NCI-H2029 (cell line): ENCODE measurements at regions not wholly inside any gene's neighbourhood (a gene's known extent, or its start where the extent isn't known, plus 50 kb on each side); places are given as distances from the start of the nearest gene placed in this dataset.
"Not testable (repeated sequence)": the region's sequence is repeated elsewhere in the genome, so short reads cannot be mapped to it uniquely, and the experiment has no call there.

Experiments
- DNase-seq: peaks from one replicate; lab custom pipeline; 2025; lab: John Stamatoyannopoulos, UW

DNA sequence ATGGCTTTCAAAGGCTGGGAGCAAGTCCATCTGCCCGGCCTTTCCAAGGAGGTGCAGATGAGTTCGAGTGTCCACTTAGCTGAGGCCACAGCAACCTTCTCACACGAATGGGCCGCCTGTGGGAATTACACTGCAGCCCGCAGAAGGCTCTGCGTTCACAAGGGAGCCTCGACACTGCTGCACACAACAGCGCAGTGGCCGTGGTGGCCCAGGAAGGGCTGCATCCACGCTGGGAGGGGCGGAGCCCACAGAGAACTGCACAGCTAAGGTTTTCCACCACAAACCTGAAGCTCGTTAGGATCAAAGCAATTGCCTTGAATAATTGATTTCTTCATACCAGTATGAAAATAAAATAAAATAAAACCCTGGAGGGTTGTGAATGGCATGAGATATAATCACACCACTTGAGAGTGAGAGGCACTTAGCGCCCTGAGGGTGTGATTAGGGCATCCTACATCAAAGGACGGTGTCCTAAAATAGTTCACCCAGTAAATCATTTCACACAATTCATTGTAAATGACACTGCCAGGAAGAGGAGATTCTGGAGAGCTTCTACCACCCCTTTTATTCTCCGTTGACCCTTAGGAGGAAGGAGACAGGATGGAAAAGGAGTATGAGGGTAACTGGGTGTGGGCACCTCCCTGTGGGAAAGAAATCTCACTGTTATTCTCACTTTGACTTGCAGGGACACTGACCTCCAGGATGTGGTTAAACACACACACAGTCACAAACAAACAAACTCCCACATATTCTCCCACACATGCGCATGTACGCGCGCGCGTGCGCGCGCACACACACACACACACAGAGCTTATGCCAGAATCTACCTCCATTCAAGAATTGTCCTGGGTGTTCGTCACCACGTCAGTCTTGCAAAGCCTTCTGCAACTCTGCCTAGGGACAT is 256.6 kb upstream of the ID2 start:
- no peak for DNase-seq

DNA sequence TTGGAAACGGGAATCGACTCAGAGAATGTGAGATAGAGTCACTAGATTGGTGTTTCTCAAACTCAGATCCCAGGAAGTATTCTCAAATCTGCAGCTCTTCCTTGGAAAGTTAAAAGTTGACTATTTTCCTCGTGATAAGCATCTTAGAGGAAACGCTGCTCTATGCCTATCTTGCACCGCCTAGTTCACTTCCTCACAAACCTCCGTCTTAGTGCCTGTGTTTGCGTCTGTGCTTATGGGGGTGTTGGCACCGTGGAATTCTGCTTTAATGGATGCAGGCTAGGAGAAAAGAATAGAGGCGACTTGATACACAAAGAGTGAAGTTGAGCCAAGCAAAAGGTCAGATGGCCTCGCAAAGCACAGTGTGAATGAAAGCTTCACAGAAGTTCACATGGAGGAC is 255.3 kb upstream of the ID2 start:
- no peak for DNase-seq

DNA sequence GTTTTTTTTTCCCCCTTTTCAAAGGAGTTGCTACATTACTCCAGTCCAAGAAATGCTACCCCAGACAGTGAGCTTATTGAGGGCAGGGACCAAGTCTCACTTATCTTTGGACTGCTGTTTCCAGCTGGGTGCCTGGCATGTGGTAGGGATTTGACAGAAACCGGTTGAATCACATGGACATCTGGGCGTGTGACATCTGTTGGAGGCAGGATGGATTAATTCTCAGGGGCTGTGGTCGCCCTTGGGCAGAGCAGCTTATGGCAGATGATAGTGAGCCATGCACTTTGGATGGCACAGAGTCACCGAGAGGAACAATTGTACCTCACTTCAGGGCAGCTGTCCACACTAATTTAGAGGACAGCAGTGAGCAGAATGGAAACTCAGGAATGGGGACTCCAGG is 254.6 kb upstream of the ID2 start:
- no peak for DNase-seq

DNA sequence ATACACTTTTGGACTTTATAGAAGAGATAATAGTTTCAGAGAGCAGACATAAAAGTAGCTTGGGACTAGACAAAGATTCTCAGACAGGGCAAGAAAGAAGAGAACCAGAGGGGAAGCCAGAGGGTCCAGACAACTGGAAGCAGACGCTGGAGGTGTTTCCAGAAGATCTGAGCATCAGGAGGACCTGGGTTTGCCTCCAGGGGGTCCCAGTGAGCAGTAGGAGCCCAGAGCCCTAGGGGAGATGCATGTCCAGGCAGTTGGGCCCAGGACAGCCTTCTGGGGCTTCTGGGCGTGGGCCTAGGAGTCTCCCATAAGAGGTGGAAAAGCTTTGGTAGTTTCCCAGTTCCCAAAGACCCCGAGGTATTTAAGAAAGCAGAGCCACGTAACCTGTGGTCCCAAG is 251.2 kb upstream of the ID2 start:
- no peak for DNase-seq

DNA sequence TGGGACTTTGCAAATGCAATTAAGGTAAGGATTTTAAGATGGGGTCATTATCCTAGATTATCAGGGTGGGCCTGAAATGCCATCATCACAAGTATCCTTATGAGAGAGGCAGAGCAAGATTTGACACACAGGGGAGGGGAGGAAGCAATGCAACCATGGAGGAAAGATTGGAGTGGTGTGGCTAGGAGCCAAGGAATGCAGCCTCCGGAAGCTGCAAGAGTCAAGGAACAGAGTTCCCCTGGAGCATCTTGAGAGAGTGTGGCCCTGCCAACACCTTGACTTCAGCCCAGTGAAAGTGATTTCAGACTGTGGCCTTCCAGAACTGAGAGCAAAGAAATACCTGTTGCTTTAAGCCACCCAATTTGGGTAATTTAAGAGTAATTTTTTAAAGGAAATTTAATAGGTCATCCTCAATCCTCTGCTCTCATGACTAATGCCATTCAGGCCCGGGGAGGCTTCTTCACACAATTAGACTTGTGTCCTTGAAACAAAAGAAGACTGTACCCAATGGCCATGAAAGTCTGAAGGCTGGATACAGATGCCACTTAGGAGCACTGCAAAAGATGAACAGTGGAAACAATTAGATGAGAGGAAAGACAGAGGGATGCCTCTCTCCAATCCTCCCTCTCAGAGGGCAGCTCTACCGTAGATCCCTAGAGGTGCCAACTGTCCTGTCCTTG is 250.3 kb upstream of the ID2 start:
- DNase-seq = no peak

DNA sequence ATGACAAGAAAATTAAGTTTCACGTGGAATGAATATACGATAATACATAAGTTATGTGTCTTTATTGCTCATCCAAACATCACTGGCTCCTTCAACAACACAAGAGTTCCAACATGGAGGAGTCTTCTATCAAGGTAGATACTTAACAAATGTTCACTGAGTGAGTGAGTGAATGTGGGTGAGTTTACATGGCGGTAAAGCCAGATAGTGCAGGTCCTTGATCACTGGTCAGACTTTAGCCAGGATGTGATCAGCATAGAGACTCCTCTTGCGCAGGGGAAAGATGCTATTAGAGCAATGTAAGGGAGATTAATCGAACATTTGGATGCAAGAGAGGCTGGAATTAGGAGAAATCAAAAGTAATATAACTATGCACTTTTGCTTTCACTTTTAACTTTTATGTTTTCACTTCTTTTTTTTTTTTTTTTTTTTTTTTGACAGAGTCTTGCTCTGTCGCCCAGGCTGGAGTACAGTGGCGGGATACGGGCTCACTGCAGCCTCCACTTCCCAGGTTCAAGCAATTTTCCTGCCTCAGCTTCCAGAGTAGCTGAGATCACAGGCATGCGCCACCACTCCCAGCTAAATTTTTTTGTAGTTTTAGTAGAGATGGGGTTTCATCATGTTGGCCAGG is 249.0 kb upstream of the ID2 start:
- DNase-seq = no peak

DNA sequence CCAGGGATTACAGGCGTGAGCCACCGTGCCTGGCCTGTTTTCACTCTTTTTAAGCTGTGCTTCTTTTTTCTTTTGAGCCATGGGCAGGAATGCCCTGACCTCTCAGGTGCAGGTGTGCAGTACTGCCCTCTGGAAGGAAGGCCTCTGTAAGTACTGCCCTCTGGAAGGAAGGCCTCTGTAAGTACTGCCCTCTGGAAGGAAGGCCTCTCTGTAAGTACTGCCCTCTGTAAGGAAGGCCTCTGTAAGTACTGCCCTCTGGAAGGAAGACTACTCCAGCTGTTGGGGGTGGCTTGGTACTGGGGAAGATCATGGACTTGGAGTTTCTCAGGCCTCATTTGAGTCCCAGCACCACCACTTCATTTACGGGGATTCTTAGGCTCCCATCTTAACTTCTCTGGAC is 248.5 kb upstream of the ID2 start:
- DNase-seq = no peak

DNA sequence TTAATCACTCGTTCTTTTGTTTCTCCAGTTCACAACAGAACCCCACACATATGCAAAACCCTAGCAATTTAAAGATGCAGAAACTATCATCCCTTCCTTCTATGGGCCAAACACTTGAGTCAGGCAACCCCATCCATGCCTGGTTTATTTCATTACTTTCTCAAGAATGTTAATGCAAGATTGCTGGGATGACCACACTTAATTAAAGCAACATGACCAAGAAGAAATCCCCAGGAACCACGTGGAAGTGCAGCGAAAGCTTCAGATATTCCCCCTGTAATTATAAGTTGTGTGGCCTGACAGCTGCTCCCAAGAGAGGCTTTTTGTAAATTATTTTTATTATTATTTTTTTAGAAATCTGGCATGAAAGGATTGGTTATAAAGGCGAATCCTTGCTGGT is 246.2 kb upstream of the ID2 start:
- no peak for DNase-seq

DNA sequence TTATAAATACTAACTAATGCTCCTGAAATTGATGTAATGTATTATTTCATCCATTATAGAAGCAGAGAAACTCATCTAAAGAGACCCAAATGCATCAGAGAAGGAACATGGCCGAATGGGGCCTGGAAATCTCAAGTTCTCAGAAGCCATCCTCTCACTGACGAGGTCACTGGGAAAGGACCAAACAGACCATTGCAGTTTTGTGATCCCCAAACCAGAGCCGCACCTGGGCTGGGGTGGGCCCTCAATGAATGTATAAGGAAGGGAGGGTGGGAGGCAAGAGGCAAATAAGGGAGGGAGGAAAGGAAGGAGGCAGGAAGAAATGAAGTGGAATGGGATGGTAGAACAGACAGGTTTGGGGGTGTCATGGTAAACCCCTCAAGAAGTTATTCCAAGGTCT is 245.3 kb upstream of the ID2 start:
- DNase-seq = no peak

DNA sequence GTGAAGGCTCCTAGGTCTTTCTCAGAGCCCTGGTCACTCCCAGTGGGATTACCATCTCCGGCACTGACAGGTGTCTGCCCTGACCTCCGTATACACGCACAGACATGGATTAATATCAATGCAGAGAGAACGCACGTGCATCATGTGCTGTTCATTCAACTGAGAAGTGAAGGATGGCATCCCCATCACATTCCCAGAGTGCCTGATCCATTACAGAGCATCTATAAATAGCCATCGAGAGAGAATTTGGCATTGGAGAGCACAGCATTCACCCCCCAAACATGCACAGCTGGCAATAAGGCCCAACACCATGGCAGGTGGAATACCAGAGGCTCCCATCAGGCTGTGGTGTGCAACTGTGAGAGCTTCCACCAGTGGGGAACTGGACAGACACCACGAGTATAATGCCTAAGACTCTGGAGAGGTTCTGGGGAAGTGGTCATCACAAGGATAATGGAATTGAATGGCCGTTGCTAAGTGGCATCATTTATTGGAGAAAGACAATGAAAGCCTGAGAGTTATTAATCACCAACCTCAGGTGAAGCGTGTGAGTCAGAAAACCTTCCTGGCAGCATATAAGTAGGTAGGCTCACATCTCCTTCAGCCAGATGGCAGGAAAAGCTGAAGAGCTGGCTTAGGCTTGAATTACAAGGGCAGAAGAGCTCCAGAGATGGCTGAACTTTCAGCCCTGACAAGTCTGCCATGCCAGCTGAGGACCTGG is 244.5 kb upstream of the ID2 start:
- no peak for DNase-seq

DNA sequence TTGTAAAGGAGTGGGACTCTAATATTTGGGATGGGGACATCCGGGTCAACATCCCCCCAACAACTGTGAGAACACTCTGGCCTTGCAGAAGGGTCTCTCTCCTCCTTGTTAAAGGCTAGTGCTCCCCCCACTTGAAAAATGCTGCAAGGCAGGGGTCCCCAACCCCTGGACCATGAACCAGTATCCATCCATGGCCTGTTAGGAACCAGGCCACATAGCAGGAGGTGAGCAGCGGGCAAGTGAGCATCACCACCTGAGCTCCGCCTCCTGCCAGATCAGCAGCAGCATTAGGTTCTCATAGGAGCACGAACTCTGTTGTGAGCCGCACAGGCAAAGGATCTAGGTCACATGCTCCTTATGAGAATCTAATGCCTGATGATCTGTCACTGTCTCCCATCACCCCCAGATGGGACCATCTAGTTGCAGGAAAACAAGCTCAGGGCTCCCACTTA is 243.9 kb upstream of the ID2 start:
- DNase-seq = no peak

DNA sequence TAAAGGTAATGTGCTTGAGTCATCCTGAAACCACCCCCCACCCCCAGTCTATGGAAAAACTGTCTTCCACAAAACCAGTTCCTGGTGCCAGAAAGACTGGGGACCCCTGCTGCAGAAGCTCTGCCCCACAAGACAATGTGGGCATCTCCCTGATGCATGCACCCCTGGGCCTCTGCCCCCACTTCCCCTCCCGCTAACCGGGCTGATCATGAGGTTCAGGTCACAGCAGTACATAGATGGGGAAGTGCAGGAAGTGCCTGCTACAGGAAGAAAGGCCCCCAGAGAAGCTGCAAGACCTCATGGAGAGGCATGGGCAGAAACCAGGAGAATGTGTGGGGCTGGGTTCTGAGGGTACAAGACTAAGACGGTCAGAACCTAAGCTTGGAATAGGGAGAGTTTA is 243.4 kb upstream of the ID2 start:
- DNase-seq = no peak

DNA sequence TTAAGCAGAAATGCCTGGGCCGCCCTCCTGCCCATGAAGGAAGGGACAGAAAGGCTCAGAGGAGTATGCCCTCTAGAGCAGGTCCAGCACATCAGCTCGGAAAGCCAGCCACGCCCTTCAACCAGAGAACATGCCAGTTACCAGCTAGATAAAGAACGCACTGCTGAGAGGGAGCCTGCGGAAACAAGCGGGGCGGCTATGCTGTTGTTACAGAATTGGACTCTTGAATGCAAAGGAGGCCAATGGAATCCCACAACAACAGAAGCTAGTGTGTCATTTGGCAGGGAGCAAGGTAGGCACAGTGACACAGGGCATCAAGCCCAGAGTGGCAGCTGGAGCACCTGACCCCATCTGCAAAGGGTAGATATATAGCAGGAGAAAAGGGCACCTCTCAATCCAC is 242.9 kb upstream of the ID2 start:
- peak; percentile 83 for DNase-seq

DNA sequence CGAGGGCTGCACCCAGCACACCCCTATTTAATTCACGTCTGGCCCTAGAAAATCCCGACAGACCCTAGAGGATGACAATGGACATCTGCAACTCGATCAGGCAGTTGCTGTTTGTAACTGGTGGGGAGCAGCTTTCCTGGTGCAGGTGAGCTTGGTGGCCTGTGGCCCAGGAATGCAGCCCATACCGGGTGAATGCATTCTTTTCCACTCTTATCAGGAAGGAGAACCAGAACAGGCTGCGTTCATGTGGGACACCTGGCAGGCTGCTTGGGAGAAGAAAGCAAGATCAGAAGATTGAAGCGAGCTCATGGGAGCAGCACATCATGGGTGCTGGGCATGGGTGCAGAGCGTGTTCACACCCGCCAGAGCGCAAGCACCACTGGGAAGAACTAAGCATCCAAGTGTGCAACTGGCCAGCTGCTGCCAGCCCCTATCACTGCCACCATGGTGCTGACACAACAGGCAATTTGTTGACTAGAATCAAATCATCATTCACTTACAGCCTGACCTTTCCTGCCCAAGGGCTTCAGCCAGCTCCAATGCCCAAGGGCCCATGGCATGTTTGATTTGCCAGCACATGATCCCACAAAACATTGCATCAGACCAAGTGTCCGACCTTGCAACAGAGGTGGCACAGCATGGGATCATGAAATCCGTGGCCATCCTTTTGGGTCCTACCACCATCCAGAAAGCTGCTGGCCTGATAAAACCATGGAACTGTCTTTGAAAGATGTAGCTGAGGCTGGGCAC is 241.7 kb upstream of the ID2 start:
- DNase-seq = no peak

DNA sequence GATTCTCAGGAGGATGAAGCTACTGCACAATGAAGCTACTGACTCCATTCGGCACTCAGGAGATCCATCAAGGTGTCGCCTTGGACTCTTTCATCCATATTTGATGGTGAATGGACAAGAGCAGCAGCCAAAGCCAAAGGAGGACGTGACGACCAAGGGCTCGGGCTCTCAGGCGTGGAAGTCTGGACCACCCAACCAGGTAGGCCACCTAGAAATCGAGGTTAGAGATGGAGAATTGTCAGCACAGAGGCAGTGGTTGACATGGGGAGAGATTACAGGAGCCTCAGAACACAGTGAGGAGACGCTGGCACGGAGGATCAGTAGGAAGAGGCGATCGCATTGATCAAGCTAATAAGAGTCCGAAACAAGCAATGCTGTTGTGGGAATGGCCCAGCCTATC is 240.5 kb upstream of the ID2 start:
- DNase-seq = no peak

DNA sequence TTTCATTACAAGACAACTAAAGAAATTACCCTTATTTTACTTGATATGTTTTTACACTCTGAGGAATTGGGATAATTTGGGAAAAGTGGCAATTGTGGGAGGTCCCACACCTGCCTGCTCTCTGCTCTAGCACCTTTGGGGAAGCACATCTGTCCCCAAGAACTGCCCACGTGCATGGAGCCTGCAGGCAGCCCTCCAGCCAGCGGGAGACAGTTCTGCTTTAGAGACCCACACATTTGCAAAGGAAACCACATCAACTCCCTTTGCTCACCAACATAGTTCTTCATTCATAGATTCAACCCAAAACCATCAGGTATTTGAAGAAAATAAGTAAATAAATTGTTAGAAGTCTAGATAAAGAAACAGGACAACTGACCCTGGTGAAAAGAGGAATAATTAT is 239.9 kb upstream of the ID2 start:
- no peak for DNase-seq

DNA sequence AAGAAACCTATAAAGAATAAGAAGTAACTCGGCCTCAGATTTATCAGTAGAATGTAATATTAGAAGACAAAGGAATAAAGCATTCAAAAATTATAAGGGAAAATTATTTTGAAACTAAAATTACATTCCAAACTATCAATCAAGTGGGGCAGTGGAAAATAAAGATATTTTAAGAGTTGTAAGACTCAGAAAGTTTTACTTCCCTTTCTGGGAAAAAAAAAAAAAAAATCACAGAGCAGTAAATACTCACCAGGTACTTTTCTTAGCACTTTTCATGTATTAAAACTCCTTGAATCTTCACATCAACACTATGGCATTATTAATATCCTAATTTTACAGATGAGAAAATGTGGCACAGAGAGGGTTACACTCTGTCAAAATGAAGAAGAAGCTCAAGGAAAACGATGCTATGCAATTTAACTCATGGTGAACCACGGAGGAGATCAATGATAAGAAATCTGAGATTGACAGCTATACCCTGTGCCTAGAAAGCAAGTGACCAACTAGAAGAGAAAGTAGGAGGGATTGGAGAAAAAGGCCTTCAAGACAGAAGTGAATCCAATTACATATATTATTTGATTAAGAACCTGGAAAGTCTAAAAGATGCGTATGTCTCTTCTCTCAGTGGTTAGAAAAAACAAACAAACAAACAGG is 238.9 kb upstream of the ID2 start:
- no peak for DNase-seq

DNA sequence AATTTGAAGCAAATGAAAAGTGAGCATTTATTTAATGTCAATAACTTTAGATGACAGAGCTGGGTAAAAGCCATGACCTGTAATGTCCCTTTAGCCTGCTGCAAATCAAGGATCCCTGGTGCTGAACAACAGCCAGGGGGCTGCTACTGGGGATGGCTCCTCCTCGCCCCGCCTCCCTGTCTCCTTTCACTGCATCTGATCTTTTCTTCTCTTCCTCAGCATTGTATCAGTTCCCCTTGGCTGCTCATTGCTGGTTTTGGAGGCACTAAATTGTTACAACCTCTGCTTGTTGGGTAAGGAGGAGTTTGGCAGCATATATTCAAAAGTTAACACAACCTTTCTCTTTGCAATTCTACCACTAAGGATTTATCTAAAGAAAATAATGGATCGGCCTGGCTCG is 236.3 kb upstream of the ID2 start:
- no peak for DNase-seq

DNA sequence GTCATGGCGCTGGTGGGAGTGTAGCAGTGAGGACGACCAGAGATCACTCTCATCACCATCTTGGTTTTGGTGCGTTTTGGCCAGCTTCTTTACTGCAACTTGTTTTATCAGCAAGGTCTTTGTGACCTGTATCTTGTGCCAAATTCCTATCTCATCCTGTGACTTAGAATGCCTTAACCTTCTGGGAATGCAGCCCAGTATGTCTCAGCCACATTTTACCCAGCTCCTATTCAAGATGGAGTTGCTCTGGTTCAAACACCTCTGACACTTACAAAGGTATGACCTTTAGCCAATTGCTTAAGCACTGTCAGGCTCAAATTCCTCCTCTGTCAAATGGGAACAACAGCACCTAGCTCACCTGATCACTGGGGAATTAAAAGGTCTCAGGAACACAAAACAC is 235.1 kb upstream of the ID2 start:
- DNase-seq = not testable (repeated sequence)

DNA sequence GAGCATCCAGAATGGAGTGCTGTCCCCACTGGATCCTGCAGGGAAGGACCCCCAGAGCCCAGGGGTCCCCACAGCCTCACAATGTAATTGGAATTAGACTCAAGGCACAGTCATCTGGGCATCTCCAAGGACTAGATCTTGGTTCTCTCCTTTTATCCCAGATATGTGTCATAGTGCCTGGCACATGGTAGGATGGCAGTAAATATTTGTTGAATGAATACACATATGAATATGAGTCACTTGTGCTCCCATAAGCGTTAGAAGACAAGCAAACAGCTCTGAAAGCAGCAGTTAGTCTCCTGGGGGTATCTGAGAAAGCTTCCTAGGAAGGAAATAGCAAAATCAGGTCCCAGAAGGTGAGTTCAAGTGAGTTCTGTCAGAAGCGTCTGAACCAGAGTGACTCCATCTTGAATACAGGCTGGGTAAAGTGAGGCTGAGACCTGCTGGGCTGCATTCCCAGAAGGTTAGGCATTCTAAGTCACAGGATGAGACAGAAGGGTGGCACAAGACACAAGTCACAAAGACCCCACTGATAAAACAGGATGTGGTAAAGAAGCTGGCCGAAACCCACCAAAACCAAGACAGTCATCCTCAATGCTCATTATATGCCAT is 234.1 kb upstream of the ID2 start:
- no peak for DNase-seq
